ENCODE measurements at regions not wholly inside any gene's neighbourhood (a gene's known extent, or its start where the extent isn't known, plus 50 kb on each side); places are given as distances from the start of the nearest gene placed in this dataset.

DNA sequence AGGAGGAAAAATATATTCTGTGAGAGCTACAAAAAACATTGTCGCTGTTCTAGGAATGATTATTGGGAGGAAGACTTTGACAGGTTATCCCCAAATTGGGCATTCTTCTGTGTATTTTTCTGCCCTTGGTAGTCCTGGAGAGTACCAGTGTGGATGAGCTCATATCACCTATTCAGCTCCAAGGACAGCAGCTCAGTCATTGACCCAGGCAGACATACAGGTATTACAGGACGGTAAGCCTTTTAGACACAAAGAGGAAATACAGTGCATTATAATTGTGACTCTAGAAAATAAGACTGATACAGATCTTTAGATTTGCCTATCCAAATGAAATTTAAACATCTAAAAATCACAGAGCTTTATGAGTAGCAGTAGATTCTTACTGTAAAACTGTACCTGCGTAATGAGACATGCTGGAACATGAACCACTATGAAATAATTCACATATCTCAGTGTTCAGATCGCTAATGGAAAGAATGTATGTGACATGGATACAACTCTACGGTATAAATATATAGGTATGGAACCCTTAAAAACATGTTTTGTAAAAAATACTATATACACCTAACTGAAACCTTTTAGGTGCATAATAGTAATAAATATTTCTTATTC lies 56.0 kb downstream of the PLK2 start:
- H3K9me3 ChIP-seq: no peaks in the 10 kb centered on the region
- no peaks in the 10 kb centered on the region for H3K4me1 ChIP-seq
- TF ChIP-seq POLR2A (IDR thresholded peaks at IDR 0.05) (no peak), EP300 (IDR thresholded peaks at IDR 0.05) (no peak), POLR2AphosphoS5 (IDR thresholded peaks at IDR 0.05) (no peak)
- TF ChIP-seq, protein P1, sequence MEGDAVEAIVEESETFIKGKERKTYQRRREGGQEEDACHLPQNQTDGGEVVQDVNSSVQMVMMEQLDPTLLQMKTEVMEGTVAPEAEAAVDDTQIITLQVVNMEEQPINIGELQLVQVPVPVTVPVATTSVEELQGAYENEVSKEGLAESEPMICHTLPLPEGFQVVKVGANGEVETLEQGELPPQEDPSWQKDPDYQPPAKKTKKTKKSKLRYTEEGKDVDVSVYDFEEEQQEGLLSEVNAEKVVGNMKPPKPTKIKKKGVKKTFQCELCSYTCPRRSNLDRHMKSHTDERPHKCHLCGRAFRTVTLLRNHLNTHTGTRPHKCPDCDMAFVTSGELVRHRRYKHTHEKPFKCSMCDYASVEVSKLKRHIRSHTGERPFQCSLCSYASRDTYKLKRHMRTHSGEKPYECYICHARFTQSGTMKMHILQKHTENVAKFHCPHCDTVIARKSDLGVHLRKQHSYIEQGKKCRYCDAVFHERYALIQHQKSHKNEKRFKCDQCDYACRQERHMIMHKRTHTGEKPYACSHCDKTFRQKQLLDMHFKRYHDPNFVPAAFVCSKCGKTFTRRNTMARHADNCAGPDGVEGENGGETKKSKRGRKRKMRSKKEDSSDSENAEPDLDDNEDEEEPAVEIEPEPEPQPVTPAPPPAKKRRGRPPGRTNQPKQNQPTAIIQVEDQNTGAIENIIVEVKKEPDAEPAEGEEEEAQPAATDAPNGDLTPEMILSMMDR (IDR thresholded peaks at IDR 0.05): no peak
- H3K4me3 ChIP-seq: no peak overlapping the region
- H3K27ac ChIP-seq: no peak overlapping the region
- no peak for ATAC-seq
- H3K36me3 ChIP-seq: no peaks in the 10 kb centered on the region
- no peaks in the 10 kb centered on the region for H3K27me3 ChIP-seq
- WGBS, 2 donors (ENCODE audit: low coverage in 1 of 2): 86 to 94% methylated on average over 4 to 5 of the region's 5 CpGs

DNA sequence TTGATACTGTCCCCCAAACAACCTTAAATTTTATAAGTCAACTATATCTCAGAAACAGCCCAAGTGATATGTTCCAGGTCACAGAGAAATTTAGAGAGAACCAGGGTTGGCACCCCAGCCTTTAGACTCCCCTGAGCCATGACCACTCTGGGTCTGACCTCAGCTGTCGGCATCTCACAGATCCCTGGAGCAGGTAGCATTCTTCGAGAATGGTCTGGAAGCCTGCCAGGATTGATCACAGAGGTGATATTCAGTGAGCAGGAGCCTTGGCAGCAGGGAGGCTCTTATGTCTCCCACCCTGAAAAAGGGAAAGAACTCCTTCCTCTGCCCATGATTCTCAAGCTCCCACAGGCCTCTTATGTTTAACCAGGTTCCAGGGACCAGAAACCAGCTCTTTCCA lies 58.2 kb downstream of the PLK2 start:
- no peaks in the 10 kb centered on the region for H3K36me3 ChIP-seq
- ATAC-seq: no peak
- TF ChIP-seq, protein P1 (IDR thresholded peaks at IDR 0.05): no peak
- TF ChIP-seq EP300 (IDR thresholded peaks at IDR 0.05) (no peak), POLR2AphosphoS5 (IDR thresholded peaks at IDR 0.05) (no peak), POLR2A (IDR thresholded peaks at IDR 0.05) (no peak)
- 60 to 100% methylated on average over 1 to 2 of the region's 2 CpGs for WGBS, 2 donors (ENCODE audit: low coverage in 1 of 2)
- H3K27ac ChIP-seq: no peak overlapping the region
- no peaks in the 10 kb centered on the region for H3K4me1 ChIP-seq
- no peak overlapping the region for H3K4me3 ChIP-seq
- no peaks in the 10 kb centered on the region for H3K9me3 ChIP-seq
- H3K27me3 ChIP-seq: no peaks in the 10 kb centered on the region

DNA sequence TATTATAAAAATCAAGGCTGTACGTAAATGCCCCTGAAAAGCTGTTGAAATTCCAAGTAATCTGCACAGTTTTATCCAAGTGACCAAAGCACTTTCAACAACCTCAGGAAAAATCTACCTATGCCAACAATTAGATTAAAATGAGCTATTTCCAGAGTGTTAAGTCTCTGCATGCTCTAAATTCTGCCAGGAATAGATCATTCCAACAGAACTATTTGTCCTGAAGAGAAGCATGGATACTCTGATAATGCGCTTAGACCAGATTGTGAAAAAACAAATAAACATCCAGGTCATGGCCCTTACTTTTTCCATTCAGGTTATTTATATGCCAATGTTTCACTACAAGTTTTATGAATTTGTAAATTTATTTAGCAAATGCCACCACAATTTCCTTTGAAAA lies 59.1 kb downstream of the PLK2 start:
- H3K36me3 ChIP-seq: no peaks in the 10 kb centered on the region
- WGBS, 2 donors (ENCODE audit: low coverage in 1 of 2): 81 to 97% methylated on average over 2 of the region's 2 CpGs
- TF ChIP-seq EP300 (IDR thresholded peaks at IDR 0.05): no peak
- TF ChIP-seq POLR2AphosphoS5 (IDR thresholded peaks at IDR 0.05): no peak
- no peak for TF ChIP-seq POLR2A (IDR thresholded peaks at IDR 0.05)
- TF ChIP-seq, protein P1 (IDR thresholded peaks at IDR 0.05): no peak
- H3K4me1 ChIP-seq: no peaks in the 10 kb centered on the region
- H3K27ac ChIP-seq: no peak overlapping the region
- H3K27me3 ChIP-seq: no peaks in the 10 kb centered on the region
- no peak for ATAC-seq
- H3K9me3 ChIP-seq: no peaks in the 10 kb centered on the region
- H3K4me3 ChIP-seq: no peak overlapping the region

DNA sequence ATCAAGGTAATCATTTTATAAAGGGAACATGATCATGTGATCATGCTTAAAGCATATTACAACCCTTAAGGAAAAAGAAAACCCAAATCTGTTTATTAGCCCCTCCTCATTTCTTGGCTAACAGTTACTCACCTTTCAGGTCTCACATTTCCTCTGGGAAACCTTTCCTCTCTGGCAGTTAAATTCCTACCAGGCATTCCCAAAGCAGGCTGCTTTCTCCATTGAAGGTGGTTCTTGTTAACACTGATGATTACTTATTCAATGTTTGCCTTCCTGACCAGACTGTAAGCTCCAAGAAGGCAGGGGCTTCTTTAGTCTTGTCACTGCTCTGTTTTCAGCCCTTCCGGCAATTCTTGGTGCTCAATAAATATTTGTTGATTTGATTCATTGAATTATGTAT lies 59.9 kb downstream of the PLK2 start:
- WGBS, 2 donors (ENCODE audit: low coverage in 1 of 2): 87% methylated on average over 1 of the region's 1 CpG; no CpG with 5 or more reads in 1 of the 2 donors
- TF ChIP-seq, protein P1 (IDR thresholded peaks at IDR 0.05): no peak
- TF ChIP-seq EP300 (IDR thresholded peaks at IDR 0.05): no peak
- no peak for TF ChIP-seq POLR2AphosphoS5 (IDR thresholded peaks at IDR 0.05)
- H3K27me3 ChIP-seq: no peaks in the 10 kb centered on the region
- ATAC-seq: no peak
- H3K36me3 ChIP-seq: no peaks in the 10 kb centered on the region
- no peak overlapping the region for H3K4me3 ChIP-seq
- no peaks in the 10 kb centered on the region for H3K4me1 ChIP-seq
- no peaks in the 10 kb centered on the region for H3K9me3 ChIP-seq
- H3K27ac ChIP-seq: no peak overlapping the region

GRCh38 chr5:58394339-58394738 lies 65.5 kb downstream of the PLK2 start:
- ATAC-seq: no peak
- Histone ChIP-seq H3K27me3 (no peaks in the 10 kb centered on the region), H3K36me3 (no peaks in the 10 kb centered on the region), H3K4me1 (no peaks in the 10 kb centered on the region), H3K27ac (no peak overlapping the region), H3K9me3 (no peaks in the 10 kb centered on the region), H3K4me3 (no peak overlapping the region)
- TF ChIP-seq POLR2A (IDR thresholded peaks at IDR 0.05) (no peak), EP300 (IDR thresholded peaks at IDR 0.05) (no peak), POLR2AphosphoS5 (IDR thresholded peaks at IDR 0.05) (no peak)
- TF ChIP-seq, protein P1 (IDR thresholded peaks at IDR 0.05): no peak
- 83 to 94% methylated on average over 1 to 2 of the region's 2 CpGs for WGBS, 2 donors (ENCODE audit: low coverage in 1 of 2)
